GM23338 (cell line): ENCODE measurements at regions not wholly inside any gene's neighbourhood (a gene's known extent, or its start where the extent isn't known, plus 50 kb on each side); places are given as distances from the start of the nearest gene placed in this dataset.

Experiments used
- EZH2 ChIP-seq: fragments of 200-600 bp; sonication (generic); IDR thresholded peaks from one replicate; pipeline ENCODE4 v1.8.0; 2017; ENCODE audit warnings: antibody characterized with exemption, mild to moderate bottlenecking, low read depth; ENCODE audit not compliant: unreplicated experiment
- POLR2AphosphoS5 ChIP-seq: IDR thresholded peaks from 2 replicates; pipeline ENCODE4 v1.6.1; 2016; ENCODE audit warnings: antibody characterized with exemption, low read depth
- TF ChIP-seq, protein P1 (sequence below): IDR thresholded peaks from one replicate; pipeline ENCODE4 v1.6.1; 2018; ENCODE audit warnings: antibody characterized with exemption; ENCODE audit not compliant: unreplicated experiment
- TF ChIP-seq, protein P2 (sequence below), 2 experiments: fragments of 200-600 bp in 1 of 2; sonication (generic) in 1 of 2; conservative IDR thresholded peaks; 2 replicates each; pipeline versions ENCODE4 v1.5.1 to v1.6.1; 2016 to 2017; ENCODE audit warnings: antibody characterized with exemption in 2 of 2, low read depth in 2 of 2, mild to moderate bottlenecking in 2 of 2, moderate library complexity in 1 of 2
- TF ChIP-seq, protein P3 (sequence below): IDR thresholded peaks from 2 replicates; pipeline ENCODE4 v1.6.1; 2016; ENCODE audit warnings: antibody characterized with exemption

DNA sequence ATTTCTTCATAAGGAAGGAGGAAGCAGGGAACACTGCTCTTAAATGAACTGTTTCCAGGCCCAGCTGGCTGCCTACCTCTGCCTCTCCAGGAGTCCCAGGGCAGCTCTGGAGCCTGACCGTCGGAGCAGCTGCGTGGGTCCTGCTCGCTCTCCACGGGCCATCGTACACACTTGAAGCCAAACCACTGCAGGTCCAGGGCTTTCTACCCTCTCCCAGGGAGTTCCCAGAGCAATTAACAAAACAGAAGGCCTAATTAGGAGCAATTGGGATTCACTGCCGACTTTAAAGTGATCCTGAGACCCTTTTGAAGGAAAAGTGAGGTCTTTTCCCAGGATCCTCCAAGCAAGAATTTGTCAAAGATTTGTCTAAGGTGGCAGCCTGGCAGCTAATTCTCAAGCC, 76.9 kb downstream of the OTX2 start:
- TF ChIP-seq POLR2AphosphoS5 (no peak), EZH2 (no peak)
- TF ChIP-seq, protein P1, sequence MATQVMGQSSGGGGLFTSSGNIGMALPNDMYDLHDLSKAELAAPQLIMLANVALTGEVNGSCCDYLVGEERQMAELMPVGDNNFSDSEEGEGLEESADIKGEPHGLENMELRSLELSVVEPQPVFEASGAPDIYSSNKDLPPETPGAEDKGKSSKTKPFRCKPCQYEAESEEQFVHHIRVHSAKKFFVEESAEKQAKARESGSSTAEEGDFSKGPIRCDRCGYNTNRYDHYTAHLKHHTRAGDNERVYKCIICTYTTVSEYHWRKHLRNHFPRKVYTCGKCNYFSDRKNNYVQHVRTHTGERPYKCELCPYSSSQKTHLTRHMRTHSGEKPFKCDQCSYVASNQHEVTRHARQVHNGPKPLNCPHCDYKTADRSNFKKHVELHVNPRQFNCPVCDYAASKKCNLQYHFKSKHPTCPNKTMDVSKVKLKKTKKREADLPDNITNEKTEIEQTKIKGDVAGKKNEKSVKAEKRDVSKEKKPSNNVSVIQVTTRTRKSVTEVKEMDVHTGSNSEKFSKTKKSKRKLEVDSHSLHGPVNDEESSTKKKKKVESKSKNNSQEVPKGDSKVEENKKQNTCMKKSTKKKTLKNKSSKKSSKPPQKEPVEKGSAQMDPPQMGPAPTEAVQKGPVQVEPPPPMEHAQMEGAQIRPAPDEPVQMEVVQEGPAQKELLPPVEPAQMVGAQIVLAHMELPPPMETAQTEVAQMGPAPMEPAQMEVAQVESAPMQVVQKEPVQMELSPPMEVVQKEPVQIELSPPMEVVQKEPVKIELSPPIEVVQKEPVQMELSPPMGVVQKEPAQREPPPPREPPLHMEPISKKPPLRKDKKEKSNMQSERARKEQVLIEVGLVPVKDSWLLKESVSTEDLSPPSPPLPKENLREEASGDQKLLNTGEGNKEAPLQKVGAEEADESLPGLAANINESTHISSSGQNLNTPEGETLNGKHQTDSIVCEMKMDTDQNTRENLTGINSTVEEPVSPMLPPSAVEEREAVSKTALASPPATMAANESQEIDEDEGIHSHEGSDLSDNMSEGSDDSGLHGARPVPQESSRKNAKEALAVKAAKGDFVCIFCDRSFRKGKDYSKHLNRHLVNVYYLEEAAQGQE = no peak
- TF ChIP-seq, protein P2, sequence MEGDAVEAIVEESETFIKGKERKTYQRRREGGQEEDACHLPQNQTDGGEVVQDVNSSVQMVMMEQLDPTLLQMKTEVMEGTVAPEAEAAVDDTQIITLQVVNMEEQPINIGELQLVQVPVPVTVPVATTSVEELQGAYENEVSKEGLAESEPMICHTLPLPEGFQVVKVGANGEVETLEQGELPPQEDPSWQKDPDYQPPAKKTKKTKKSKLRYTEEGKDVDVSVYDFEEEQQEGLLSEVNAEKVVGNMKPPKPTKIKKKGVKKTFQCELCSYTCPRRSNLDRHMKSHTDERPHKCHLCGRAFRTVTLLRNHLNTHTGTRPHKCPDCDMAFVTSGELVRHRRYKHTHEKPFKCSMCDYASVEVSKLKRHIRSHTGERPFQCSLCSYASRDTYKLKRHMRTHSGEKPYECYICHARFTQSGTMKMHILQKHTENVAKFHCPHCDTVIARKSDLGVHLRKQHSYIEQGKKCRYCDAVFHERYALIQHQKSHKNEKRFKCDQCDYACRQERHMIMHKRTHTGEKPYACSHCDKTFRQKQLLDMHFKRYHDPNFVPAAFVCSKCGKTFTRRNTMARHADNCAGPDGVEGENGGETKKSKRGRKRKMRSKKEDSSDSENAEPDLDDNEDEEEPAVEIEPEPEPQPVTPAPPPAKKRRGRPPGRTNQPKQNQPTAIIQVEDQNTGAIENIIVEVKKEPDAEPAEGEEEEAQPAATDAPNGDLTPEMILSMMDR (conservative IDR thresholded peaks at IDR 0.05; ENCODE audit: low read depth in 2 of 2) = no peak
- TF ChIP-seq, protein P3, sequence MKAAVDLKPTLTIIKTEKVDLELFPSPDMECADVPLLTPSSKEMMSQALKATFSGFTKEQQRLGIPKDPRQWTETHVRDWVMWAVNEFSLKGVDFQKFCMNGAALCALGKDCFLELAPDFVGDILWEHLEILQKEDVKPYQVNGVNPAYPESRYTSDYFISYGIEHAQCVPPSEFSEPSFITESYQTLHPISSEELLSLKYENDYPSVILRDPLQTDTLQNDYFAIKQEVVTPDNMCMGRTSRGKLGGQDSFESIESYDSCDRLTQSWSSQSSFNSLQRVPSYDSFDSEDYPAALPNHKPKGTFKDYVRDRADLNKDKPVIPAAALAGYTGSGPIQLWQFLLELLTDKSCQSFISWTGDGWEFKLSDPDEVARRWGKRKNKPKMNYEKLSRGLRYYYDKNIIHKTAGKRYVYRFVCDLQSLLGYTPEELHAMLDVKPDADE = no peak
